ENCODE measurements at regions not wholly inside any gene's neighbourhood (a gene's known extent, or its start where the extent isn't known, plus 50 kb on each side); places are given as distances from the start of the nearest gene placed in this dataset.
A peak's percentile ranks its signal among the peaks of the same experiment; 100 is the strongest.

GRCh38 chr2:194105358-194105757 is 1551.7 kb upstream of the SLC39A10 start:
- CTCF ChIA-PET: no interaction called here
- H3F3A ChIP-seq (replicated peaks; ENCODE audit: insufficient read depth): no peaks in the 10 kb centered on the region
- no peak overlapping the region for H3K4me2 ChIP-seq
- DNase-seq: no peak
- no peaks in the 10 kb centered on the region for H4K20me1 ChIP-seq (ENCODE audit: insufficient read depth)
- no peaks in the 10 kb centered on the region for H3K36me3 ChIP-seq (replicated peaks in 1 of 2; ENCODE audit: control insufficient read depth in 1 of 2, insufficient read depth in 2 of 2, low read length in 1 of 2)
- peak overlapping the region; percentile 63 for H2AFZ ChIP-seq (ENCODE audit: low read depth)
- no peaks in the 10 kb centered on the region for H3K79me2 ChIP-seq (ENCODE audit: insufficient read depth)
- no peak overlapping the region for H3K4me3 ChIP-seq (ENCODE audit: low read depth in 2 of 2, low read length in 1 of 2)
- no peaks in the 10 kb centered on the region for H3K27me3 ChIP-seq (ENCODE audit: insufficient read depth)
- H3K9me2 ChIP-seq: no peaks in the 10 kb centered on the region
- no peaks in the 10 kb centered on the region for H3K9me3 ChIP-seq
- 64% methylated on average over 1 of the region's 1 CpG for WGBS (ENCODE audit: low lambda C conversion rate)
- no peak for TF ChIP-seq TEAD4 (IDR thresholded peaks at IDR 0.05; ENCODE audit: borderline replicate concordance, insufficient read depth)
- no peak for TF ChIP-seq POLR2AphosphoS5 (IDR thresholded peaks at IDR 0.05; ENCODE audit: low read depth, low read length)
- TF ChIP-seq GATA2 (CRISPR knock-in tag; IDR thresholded peaks at IDR 0.05): no peak
- no peak for TF ChIP-seq TCF12 (IDR thresholded peaks at IDR 0.05)
- TF ChIP-seq USF2 (IDR thresholded peaks at IDR 0.05; ENCODE audit: borderline replicate concordance, low read depth, low read length): no peak
- no peak for TF ChIP-seq RXRA (IDR thresholded peaks at IDR 0.05; ENCODE audit: borderline replicate concordance, low read depth)
- TF ChIP-seq MEF2A (IDR thresholded peaks at IDR 0.05; ENCODE audit: borderline replicate concordance, low read depth): no peak
- TF ChIP-seq YY1 (IDR thresholded peaks at IDR 0.05; ENCODE audit: low read depth): no peak
- no peak for TF ChIP-seq REST (IDR thresholded peaks at IDR 0.05; ENCODE audit: low read depth, low read length)
- no peak for TF ChIP-seq NFIC (IDR thresholded peaks at IDR 0.05; ENCODE audit: borderline replicate concordance)
- no peak for TF ChIP-seq FOXJ3 (CRISPR knock-in tag; IDR thresholded peaks at IDR 0.05)
- no peak for TF ChIP-seq IRF3 (IDR thresholded peaks at IDR 0.05; ENCODE audit: low read depth, low read length)
- TF ChIP-seq CHD2 (IDR thresholded peaks at IDR 0.05; ENCODE audit: low read length, partially characterized antibody): no peak
- no peak for TF ChIP-seq PBX3 (IDR thresholded peaks at IDR 0.05)
- no peak for TF ChIP-seq USF1 (IDR thresholded peaks at IDR 0.05; ENCODE audit: borderline replicate concordance, low read depth)
- H3K27ac ChIP-seq (ENCODE audit: low read depth in 2 of 2, low read length in 1 of 2): no peak overlapping the region
- H3K9ac ChIP-seq: no peak overlapping the region
- H3K4me1 ChIP-seq (ENCODE audit: control insufficient read depth in 1 of 2, insufficient read depth in 2 of 2, low read depth in 1 of 2, low read length in 1 of 2): no peaks in the 10 kb centered on the region
- POLR2A ChIA-PET: no interaction called here
